Mesendoderm (in vitro differentiated cells): ENCODE measurements at regions not wholly inside any gene's neighbourhood (a gene's known extent, or its start where the extent isn't known, plus 50 kb on each side); places are given as distances from the start of the nearest gene placed in this dataset.

Source experiments
- DNase-seq: peaks from one replicate; pipeline ENCODE4 v3.0.0; 2013
- H2AK5ac ChIP-seq: 2 replicates; pipeline ENCODE4 v1.6.1; 2013; ENCODE audit warnings: low read length, inconsistent platforms
- H2BK120ac ChIP-seq: 2 replicates; pipeline ENCODE4 v1.6.1; 2013; ENCODE audit warnings: low read depth, mild to moderate bottlenecking, low read length, moderate library complexity, mixed read lengths
- H2BK15ac ChIP-seq: replicated peaks from 2 replicates; pipeline ENCODE4 v1.6.1; 2013; ENCODE audit warnings: low read depth, mild to moderate bottlenecking, moderate library complexity
- H2BK5ac ChIP-seq: 2 replicates; pipeline ENCODE4 v1.6.1; 2013; ENCODE audit warnings: low read length, inconsistent platforms
- H3K18ac ChIP-seq: 2 replicates; pipeline ENCODE4 v1.6.1; 2013; ENCODE audit warnings: mild to moderate bottlenecking, low read length, mixed read lengths
- H3K23ac ChIP-seq: one replicate; pipeline ENCODE4 v1.6.1; 2013; ENCODE audit warnings: low read length
- H3K27ac ChIP-seq: 2 replicates; pipeline ENCODE4 v1.5.1; 2013; ENCODE audit warnings: low read depth, mild to moderate bottlenecking, inconsistent platforms, low read length, moderate library complexity
- H3K27me3 ChIP-seq: 2 replicates; pipeline ENCODE4 v1.6.1; 2013; ENCODE audit warnings: low read length, control low read depth, mild to moderate bottlenecking, inconsistent platforms; ENCODE audit not compliant: insufficient read depth, poor library complexity
- H3K36me3 ChIP-seq: 2 replicates; pipeline ENCODE4 v1.6.1; 2013; ENCODE audit warnings: low read length, inconsistent platforms; ENCODE audit not compliant: control insufficient read depth, insufficient read depth
- H3K4ac ChIP-seq: one replicate; pipeline ENCODE4 v1.6.1; 2013; ENCODE audit warnings: low read depth, mild to moderate bottlenecking, low read length, moderate library complexity
- H3K4me1 ChIP-seq: 2 replicates; pipeline ENCODE4 v1.6.1; 2013; ENCODE audit warnings: low read depth, low read length, inconsistent platforms; ENCODE audit not compliant: control insufficient read depth
- H3K4me2 ChIP-seq: 2 replicates; pipeline ENCODE4 v1.6.1; 2013; ENCODE audit warnings: low read length
- H3K4me3 ChIP-seq: 2 replicates; pipeline ENCODE4 v1.5.1; 2013; ENCODE audit warnings: mild to moderate bottlenecking, low read length
- H3K56ac ChIP-seq: one replicate; pipeline ENCODE4 v1.6.1; 2013; ENCODE audit warnings: low read length
- H3K79me1 ChIP-seq: 2 replicates; pipeline ENCODE4 v1.6.1; 2013; ENCODE audit warnings: low read length, inconsistent platforms
- H3K79me2 ChIP-seq: 2 replicates; pipeline ENCODE4 v1.6.1; 2013; ENCODE audit warnings: mild to moderate bottlenecking, low read length; ENCODE audit not compliant: control insufficient read depth, insufficient read depth
- H3K9ac ChIP-seq: 2 replicates; pipeline ENCODE4 v1.6.1; 2013; ENCODE audit warnings: low read length, inconsistent platforms
- H4K5ac ChIP-seq: one replicate; pipeline ENCODE4 v1.6.1; 2013; ENCODE audit warnings: low read length
- H4K8ac ChIP-seq: one replicate; pipeline ENCODE4 v1.6.1; 2013; ENCODE audit warnings: low read depth, mild to moderate bottlenecking, control low read depth, low read length, moderate library complexity
- WGBS: extraction: QIAGEN DNeasy Blood & Tissue Kit; methylation state at CpG from one replicate; pipeline ENCODE4 v1.1.7; 2013; ENCODE audit warnings: low lambda C conversion rate, missing lambda C conversion rate; ENCODE audit not compliant: insufficient coverage; ENCODE audit errors: extremely low coverage; 5-methylcytosine and 5-hydroxymethylcytosine counted together

DNA sequence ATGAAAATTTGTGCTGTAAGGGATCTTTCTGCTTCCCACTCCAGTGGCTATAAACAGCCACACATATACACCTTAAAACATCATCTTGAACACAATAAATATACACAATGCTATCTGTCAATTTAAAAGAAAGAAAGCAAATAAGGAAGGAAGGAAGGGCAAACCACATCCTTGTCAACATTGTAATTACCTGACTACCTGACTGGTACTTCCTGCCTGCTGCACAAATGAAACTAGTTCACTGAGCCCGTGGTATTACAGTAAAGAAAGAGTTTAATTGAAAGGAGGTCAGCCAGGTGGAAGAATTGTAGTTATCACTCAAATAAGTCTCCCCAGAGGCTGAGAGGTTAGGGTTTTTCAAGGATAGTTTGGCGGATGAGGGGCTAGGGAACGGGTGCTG lies 344.4 kb upstream of the ASIC2 start:
- H3K4me1 ChIP-seq: peaks cover 3% of the 10 kb centered on the region
- no peak overlapping the region for H3K9ac ChIP-seq
- no peaks in the 10 kb centered on the region for H3K79me1 ChIP-seq
- H2BK15ac ChIP-seq: no peak overlapping the region
- no peak overlapping the region for H3K4me3 ChIP-seq
- no CpG with 5 or more reads among the region's 3 CpGs for WGBS
- H3K27ac ChIP-seq: no peak overlapping the region
- H2AK5ac ChIP-seq: no peak overlapping the region
- no peak overlapping the region for H4K8ac ChIP-seq
- no peaks in the 10 kb centered on the region for H3K27me3 ChIP-seq
- H3K18ac ChIP-seq: no peak overlapping the region
- no peak overlapping the region for H4K5ac ChIP-seq
- no peak overlapping the region for H2BK120ac ChIP-seq
- no peaks in the 10 kb centered on the region for H3K36me3 ChIP-seq
- no peaks in the 10 kb centered on the region for H3K79me2 ChIP-seq
- H3K56ac ChIP-seq: no peak overlapping the region
- no peak overlapping the region for H3K23ac ChIP-seq
- H3K4ac ChIP-seq: no peak overlapping the region
- DNase-seq: no peak
- no peak overlapping the region for H2BK5ac ChIP-seq
- H3K4me2 ChIP-seq: no peak overlapping the region

DNA sequence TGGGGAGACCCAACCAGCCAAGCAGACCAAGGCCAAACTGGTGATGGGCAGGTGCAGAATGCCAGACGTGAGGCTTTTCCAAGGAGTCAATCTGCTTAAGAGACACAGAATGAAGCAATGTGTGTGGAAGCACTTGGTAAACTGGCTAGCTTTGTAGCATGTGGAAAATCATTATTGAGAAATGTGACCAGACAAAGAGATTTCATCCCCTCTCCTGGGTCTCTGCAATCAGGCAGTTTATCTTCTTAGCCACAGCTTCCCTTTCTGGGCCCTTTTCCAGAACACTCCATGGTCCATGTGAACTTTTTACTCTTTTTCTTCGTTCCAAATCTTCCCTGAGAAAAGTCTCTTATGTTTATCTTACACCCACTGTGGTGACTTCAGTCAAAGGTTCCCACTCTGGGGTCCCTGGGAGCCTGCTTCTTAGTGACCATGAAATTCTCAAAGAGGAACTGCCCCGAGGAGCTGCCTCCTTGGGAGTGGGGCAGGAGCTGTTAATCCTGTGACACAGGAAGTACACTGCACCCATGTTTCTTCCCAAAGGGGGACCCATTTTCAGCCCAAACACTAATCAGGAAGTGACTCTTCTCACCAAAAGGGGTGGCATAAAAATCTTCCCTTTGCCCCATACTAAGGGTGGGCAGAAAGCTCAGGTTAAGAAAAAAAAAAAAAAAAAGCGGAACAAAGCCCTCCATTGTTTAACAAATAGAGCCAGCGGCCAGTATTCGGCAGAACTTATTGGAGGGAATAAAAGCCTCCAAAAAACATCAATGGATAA lies 346.2 kb upstream of the ASIC2 start:
- H4K5ac ChIP-seq: no peak overlapping the region
- no peak overlapping the region for H3K4me2 ChIP-seq
- no peaks in the 10 kb centered on the region for H3K36me3 ChIP-seq
- H3K27ac ChIP-seq: no peak overlapping the region
- H2BK5ac ChIP-seq: no peak overlapping the region
- no peak overlapping the region for H2BK120ac ChIP-seq
- no CpG with 5 or more reads among the region's 6 CpGs for WGBS
- no peak overlapping the region for H3K23ac ChIP-seq
- H3K79me2 ChIP-seq: no peaks in the 10 kb centered on the region
- no peak for DNase-seq
- H3K79me1 ChIP-seq: no peaks in the 10 kb centered on the region
- no peak overlapping the region for H2AK5ac ChIP-seq
- no peak overlapping the region for H3K9ac ChIP-seq
- H3K27me3 ChIP-seq: no peaks in the 10 kb centered on the region
- H3K4me1 ChIP-seq: peaks cover 3% of the 10 kb centered on the region
- no peak overlapping the region for H3K4me3 ChIP-seq
- no peak overlapping the region for H4K8ac ChIP-seq
- no peak overlapping the region for H3K56ac ChIP-seq
- no peak overlapping the region for H3K4ac ChIP-seq
- no peak overlapping the region for H2BK15ac ChIP-seq
- H3K18ac ChIP-seq: no peak overlapping the region

DNA sequence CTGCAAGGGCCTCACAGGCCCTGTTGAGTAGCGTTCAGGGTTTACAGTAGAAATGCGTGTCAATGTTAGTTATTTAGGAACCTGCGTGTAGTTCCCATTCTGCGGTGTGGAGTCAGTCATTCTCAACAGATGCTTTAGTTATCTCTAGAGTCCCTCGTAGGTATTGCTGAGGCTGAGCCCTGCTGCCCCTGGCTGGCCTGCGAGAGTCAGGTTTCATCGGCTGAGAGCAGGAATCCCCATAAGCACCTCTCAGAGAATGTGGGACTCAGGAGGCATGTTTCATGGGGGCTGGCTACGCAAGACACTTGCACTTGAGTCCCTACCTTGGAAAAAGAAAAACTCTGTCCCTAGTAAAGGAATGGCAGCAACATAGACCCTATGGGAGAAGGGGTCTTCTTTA lies 347.5 kb upstream of the ASIC2 start:
- Histone ChIP-seq H3K4me2 (no peak overlapping the region), H3K4me1 (peaks cover 3% of the 10 kb centered on the region), H3K79me2 (no peaks in the 10 kb centered on the region), H3K4ac (no peak overlapping the region), H4K8ac (no peak overlapping the region), H3K56ac (no peak overlapping the region), H3K79me1 (no peaks in the 10 kb centered on the region), H2BK15ac (no peak overlapping the region), H3K27ac (no peak overlapping the region), H3K27me3 (no peaks in the 10 kb centered on the region), H2AK5ac (no peak overlapping the region), H3K18ac (no peak overlapping the region), H3K23ac (no peak overlapping the region), H2BK120ac (no peak overlapping the region), H4K5ac (no peak overlapping the region), H3K9ac (no peak overlapping the region), H2BK5ac (no peak overlapping the region), H3K36me3 (no peaks in the 10 kb centered on the region), H3K4me3 (no peak overlapping the region)
- DNase-seq: peak; percentile 13
- WGBS: no CpG with 5 or more reads among the region's 8 CpGs

DNA sequence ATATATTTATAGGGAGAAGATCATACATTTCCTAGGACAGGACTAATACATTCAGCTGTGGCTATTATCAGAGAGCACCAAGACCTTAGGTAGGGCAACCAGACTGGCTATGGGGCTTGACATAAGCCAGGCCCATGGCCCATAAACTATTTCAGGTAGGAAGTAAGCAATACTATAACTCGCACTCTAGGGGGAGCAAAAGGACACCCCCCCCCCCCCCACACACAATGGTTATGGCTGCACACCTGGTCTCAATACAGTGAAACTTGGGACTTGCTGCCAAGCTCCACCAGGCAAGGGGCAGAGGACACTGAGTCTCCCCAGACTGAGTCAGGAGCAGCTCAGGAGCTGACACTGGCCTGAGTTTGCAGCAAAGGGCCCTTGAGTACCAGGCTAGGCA lies 348.9 kb upstream of the ASIC2 start:
- Histone ChIP-seq H3K79me2 (no peaks in the 10 kb centered on the region), H3K23ac (no peak overlapping the region), H3K9ac (no peak overlapping the region), H3K4me1 (peaks cover 3% of the 10 kb centered on the region), H2AK5ac (no peak overlapping the region), H2BK120ac (no peak overlapping the region), H3K18ac (no peak overlapping the region), H3K4me3 (no peak overlapping the region), H3K56ac (no peak overlapping the region), H3K27me3 (no peaks in the 10 kb centered on the region), H4K5ac (no peak overlapping the region), H2BK15ac (no peak overlapping the region), H3K4me2 (no peak overlapping the region), H3K36me3 (no peaks in the 10 kb centered on the region), H3K27ac (no peak overlapping the region), H2BK5ac (no peak overlapping the region), H3K79me1 (no peaks in the 10 kb centered on the region), H3K4ac (no peak overlapping the region), H4K8ac (no peak overlapping the region)
- peak; percentile 40 for DNase-seq
- WGBS: no CpG with 5 or more reads among the region's 1 CpG

DNA sequence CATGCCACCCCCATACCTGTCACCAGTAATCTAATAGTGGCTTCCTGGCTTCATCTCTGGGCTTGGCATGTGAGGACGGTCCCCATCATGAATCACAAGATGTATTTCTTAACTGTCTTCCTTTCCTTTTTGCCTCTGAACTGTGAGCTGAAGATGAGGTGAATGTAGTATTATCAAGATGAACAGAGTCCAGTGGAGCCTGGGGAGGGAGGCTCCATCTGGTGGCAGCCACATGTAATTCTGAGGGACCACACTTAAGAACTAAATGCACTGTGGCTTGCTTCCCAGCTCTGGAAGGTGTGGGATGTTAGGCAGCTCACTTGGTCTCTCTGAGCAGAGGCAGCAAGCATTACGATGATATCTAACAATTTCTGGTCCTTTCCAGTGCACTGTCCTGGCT lies 354.9 kb upstream of the ASIC2 start:
- no peak overlapping the region for H2AK5ac ChIP-seq
- no peak overlapping the region for H3K27ac ChIP-seq
- no peak overlapping the region for H2BK120ac ChIP-seq
- no peak overlapping the region for H3K18ac ChIP-seq
- no peaks in the 10 kb centered on the region for H3K27me3 ChIP-seq
- H3K79me1 ChIP-seq: no peaks in the 10 kb centered on the region
- no peaks in the 10 kb centered on the region for H3K4me1 ChIP-seq
- no peak overlapping the region for H3K4me2 ChIP-seq
- WGBS: no CpG with 5 or more reads among the region's 2 CpGs
- no peaks in the 10 kb centered on the region for H3K36me3 ChIP-seq
- peak; percentile 38 for DNase-seq
- no peak overlapping the region for H4K8ac ChIP-seq
- no peak overlapping the region for H3K4ac ChIP-seq
- H3K56ac ChIP-seq: no peak overlapping the region
- no peaks in the 10 kb centered on the region for H3K79me2 ChIP-seq
- H2BK15ac ChIP-seq: no peak overlapping the region
- no peak overlapping the region for H3K9ac ChIP-seq
- H4K5ac ChIP-seq: no peak overlapping the region
- H3K4me3 ChIP-seq: no peak overlapping the region
- no peak overlapping the region for H3K23ac ChIP-seq
- H2BK5ac ChIP-seq: no peak overlapping the region

DNA sequence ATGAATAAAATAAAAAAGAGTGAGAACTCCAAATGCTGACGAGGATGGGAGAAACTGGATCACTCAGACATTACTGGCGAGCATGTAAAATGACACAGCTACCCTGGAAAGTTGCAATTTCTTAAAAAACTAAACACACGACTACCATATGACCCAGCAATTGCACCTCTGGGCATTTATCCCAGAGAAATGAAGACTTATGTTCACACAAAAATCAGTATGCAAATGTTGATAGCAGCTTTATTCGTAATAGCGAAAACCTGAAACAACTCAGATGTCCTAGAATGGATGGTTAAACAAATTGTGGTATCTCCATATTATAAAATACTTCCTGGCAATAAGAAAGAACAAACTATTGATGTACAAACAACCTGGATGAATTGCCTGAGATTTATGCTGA lies 357.2 kb upstream of the ASIC2 start:
- Histone ChIP-seq H3K56ac (no peak overlapping the region), H2BK120ac (no peak overlapping the region), H4K8ac (no peak overlapping the region), H3K79me1 (no peaks in the 10 kb centered on the region), H3K27ac (no peak overlapping the region), H3K79me2 (no peaks in the 10 kb centered on the region), H3K4me2 (no peak overlapping the region), H3K4ac (no peak overlapping the region), H2AK5ac (no peak overlapping the region), H4K5ac (no peak overlapping the region), H3K9ac (no peak overlapping the region), H3K23ac (no peak overlapping the region), H3K18ac (no peak overlapping the region), H3K4me1 (no peaks in the 10 kb centered on the region), H2BK15ac (no peak overlapping the region), H3K36me3 (no peaks in the 10 kb centered on the region), H3K27me3 (no peaks in the 10 kb centered on the region), H2BK5ac (no peak overlapping the region), H3K4me3 (no peak overlapping the region)
- DNase-seq: no peak
- no CpG with 5 or more reads among the region's 5 CpGs for WGBS
